H1 (cell line): ENCODE measurements at regions not wholly inside any gene's neighbourhood (a gene's known extent, or its start where the extent isn't known, plus 50 kb on each side); places are given as distances from the start of the nearest gene placed in this dataset.

Experiments
- CTCF ChIA-PET: fragments of 300-600 bp; sonication (Branson Sonifier 250); formaldehyde crosslinking; loops from one replicate; lab custom pipeline; 2021; ENCODE audit not compliant: partially characterized antibody; lab: Charles Lee
- POLR2A ChIA-PET: fragments of 300-600 bp; sonication (Branson Sonifier 250); formaldehyde crosslinking; loops from one replicate; lab custom pipeline; 2021; ENCODE audit warnings: inconsistent platforms; ENCODE audit not compliant: partially characterized antibody; lab: Charles Lee
- DNase-seq, 2 experiments: peaks; one replicate each; pipeline versions ENCODE4 v3.0.0 to v3.0.0-alpha.2; 2010 to 2022; ENCODE audit warnings: low spot score in 2 of 2, low read depth in 1 of 2, mixed read lengths in 1 of 2
- FAIRE-seq: peaks from 2 replicates; lab custom pipeline; 2011; peaks lifted over from hg19 to GRCh38; lab: Jason Lieb, UNC
- H2AFZ ChIP-seq: 2 replicates; pipeline ENCODE4 v1.8.1; 2012; ENCODE audit warnings: low read length, inconsistent platforms
- H2AK5ac ChIP-seq: 2 replicates; pipeline ENCODE4 v1.6.1; 2013; ENCODE audit warnings: low read depth, low read length
- H2BK120ac ChIP-seq: replicated peaks from 2 replicates; pipeline ENCODE3; 2013; ENCODE audit warnings: low read depth, low read length, inconsistent platforms
- H2BK12ac ChIP-seq: 2 replicates; pipeline ENCODE4 v1.6.1; 2013; ENCODE audit warnings: low read depth, low read length
- H2BK15ac ChIP-seq: 2 replicates; pipeline ENCODE4 v1.6.1; 2013; ENCODE audit warnings: low read length
- H2BK20ac ChIP-seq: 2 replicates; pipeline ENCODE4 v1.6.1; 2013; ENCODE audit warnings: low read length
- H2BK5ac ChIP-seq: 2 replicates; pipeline ENCODE4 v1.6.1; 2013; ENCODE audit warnings: low read depth, low read length
- H3K14ac ChIP-seq: 2 replicates; pipeline ENCODE4 v1.6.1; 2013; ENCODE audit warnings: inconsistent platforms; ENCODE audit not compliant: insufficient read length
- H3K18ac ChIP-seq: 2 replicates; pipeline ENCODE4 v1.6.1; 2013; ENCODE audit warnings: low read length; ENCODE audit errors: extremely low read depth
- H3K23ac ChIP-seq: 2 replicates; pipeline ENCODE4 v1.6.1; 2013; ENCODE audit warnings: inconsistent platforms; ENCODE audit not compliant: insufficient read length
- H3K23me2 ChIP-seq: 2 replicates; pipeline ENCODE4 v1.6.1; 2013; ENCODE audit warnings: low read depth, low read length
- H3K27ac ChIP-seq: 2 replicates; pipeline ENCODE4 v1.6.1; 2011; ENCODE audit warnings: low read depth, low read length, inconsistent platforms
- H3K27me3 ChIP-seq, 4 experiments: replicated peaks in 1 of 4; 1 replicate in 1 of 4; 2 replicates in 3 of 4; pipeline versions ENCODE4 v1.6.1 to v1.8.1; 2011 to 2013; ENCODE audit warnings: low read length in 3 of 4, mild to moderate bottlenecking in 3 of 4, inconsistent platforms in 2 of 4, mixed read lengths in 2 of 4, moderate library complexity in 1 of 4; ENCODE audit not compliant: control insufficient read depth in 3 of 4, insufficient read depth in 3 of 4; ENCODE audit errors: extremely low read depth in 1 of 4
- H3K36me3 ChIP-seq, 4 experiments: 2 replicates each; pipeline versions ENCODE4 v1.6.1 to v1.8.1; 2011 to 2013; ENCODE audit warnings: mild to moderate bottlenecking in 4 of 4, low read length in 3 of 4, moderate library complexity in 2 of 4, control low read depth in 1 of 4, inconsistent platforms in 1 of 4; ENCODE audit not compliant: insufficient read depth in 4 of 4, control insufficient read depth in 2 of 4
- H3K4ac ChIP-seq: replicated peaks from 2 replicates; pipeline ENCODE3; 2013; ENCODE audit warnings: low read length, low read depth, mixed read lengths, inconsistent platforms; ENCODE audit not compliant: insufficient read length
- H3K4me1 ChIP-seq, 4 experiments: replicated peaks in 1 of 4; 1 replicate in 1 of 4; 2 replicates in 3 of 4; pipeline versions ENCODE4 v1.6.1 to v1.8.1; 2011 to 2013; ENCODE audit warnings: low read length in 3 of 4, inconsistent platforms in 2 of 4, mixed read lengths in 1 of 4; ENCODE audit not compliant: insufficient read depth in 4 of 4, control insufficient read depth in 3 of 4
- H3K4me2 ChIP-seq, 2 experiments: 2 replicates each; pipeline versions ENCODE4 v1.6.1 to v1.8.1; 2011 to 2013; ENCODE audit warnings: low read depth in 2 of 2, low read length in 2 of 2, control low read depth in 1 of 2, inconsistent platforms in 1 of 2, mild to moderate bottlenecking in 1 of 2; ENCODE audit not compliant: insufficient read depth in 1 of 2
- H3K4me3 ChIP-seq, 4 experiments: fragments of 200-600, 300-600 bp in 1 of 4; sonication (generic), shearing (Covaris generic), sonication (Bioruptor Twin) in 1 of 4; 2 replicates each; pipeline versions ENCODE4 v1.5.1 to v1.8.1; 2011 to 2016; ENCODE audit warnings: low read length in 4 of 4, low read depth in 3 of 4, control low read depth in 2 of 4, inconsistent platforms in 2 of 4, mild to moderate bottlenecking in 2 of 4, mixed read lengths in 1 of 4, moderate library complexity in 1 of 4; ENCODE audit not compliant: insufficient read depth in 2 of 4; ENCODE audit errors: extremely low read depth in 1 of 4
- H3K56ac ChIP-seq: replicated peaks from 2 replicates; pipeline ENCODE3; 2013; ENCODE audit warnings: low read depth, mild to moderate bottlenecking, mixed read lengths, low read length, inconsistent platforms; ENCODE audit not compliant: insufficient read length
- H3K79me1 ChIP-seq: 2 replicates; pipeline ENCODE4 v1.6.1; 2013; ENCODE audit warnings: low read depth, low read length, control low read depth
- H3K79me2 ChIP-seq, 2 experiments: 2 replicates each; pipeline versions ENCODE4 v1.6.1 to v1.8.1; 2012 to 2013; ENCODE audit warnings: low read length in 2 of 2, mild to moderate bottlenecking in 2 of 2, inconsistent platforms in 1 of 2; ENCODE audit not compliant: insufficient read depth in 2 of 2, control insufficient read depth in 1 of 2
- H3K9ac ChIP-seq, 4 experiments: replicated peaks in 1 of 4; 1 replicate in 1 of 4; 2 replicates in 3 of 4; pipeline versions ENCODE4 v1.6.1 to v1.8.1; 2011 to 2013; ENCODE audit warnings: low read depth in 3 of 4, low read length in 3 of 4, control low read depth in 2 of 4, mild to moderate bottlenecking in 2 of 4, moderate library complexity in 2 of 4, inconsistent platforms in 1 of 4; ENCODE audit errors: extremely low read depth in 1 of 4
- H3K9me3 ChIP-seq, 2 experiments: 2 replicates each; pipeline versions ENCODE4 v1.6.1 to v1.8.1; 2012 to 2013; ENCODE audit warnings: mild to moderate bottlenecking in 2 of 2, moderate library complexity in 2 of 2, control low read depth in 1 of 2, inconsistent platforms in 1 of 2, low read depth in 1 of 2, low read length in 1 of 2, mixed read lengths in 1 of 2; ENCODE audit not compliant: insufficient read depth in 2 of 2
- H4K20me1 ChIP-seq, 2 experiments: replicated peaks in 1 of 2; 2 replicates each; pipeline versions ENCODE3 to v1.8.1; 2011 to 2013; ENCODE audit warnings: inconsistent platforms in 2 of 2, low read length in 2 of 2, mild to moderate bottlenecking in 1 of 2; ENCODE audit not compliant: insufficient read depth in 2 of 2, control insufficient read depth in 1 of 2
- H4K5ac ChIP-seq: 2 replicates; pipeline ENCODE4 v1.6.1; 2013; ENCODE audit warnings: low read length, low read depth, mixed read lengths, inconsistent platforms; ENCODE audit not compliant: insufficient read length
- H4K8ac ChIP-seq: 2 replicates; pipeline ENCODE4 v1.8.0; 2013; ENCODE audit warnings: mild to moderate bottlenecking, moderate library complexity, low read length, inconsistent platforms; ENCODE audit not compliant: insufficient read depth; ENCODE audit errors: extremely low read depth
- H4K91ac ChIP-seq: replicated peaks from 2 replicates; pipeline ENCODE3; 2013; ENCODE audit warnings: low read length, mixed read lengths, inconsistent platforms; ENCODE audit not compliant: insufficient read length
- CBX5 ChIP-seq: fragments of 300-800, 300-1000 bp; sonication (generic); IDR thresholded peaks from 2 replicates; pipeline ENCODE4 v1.7.1; 2016; ENCODE audit warnings: antibody characterized with exemption, low read length, low read depth
- E2F6 ChIP-seq: IDR thresholded peaks from 2 replicates; pipeline ENCODE4 v1.6.1; 2012; ENCODE audit warnings: inconsistent platforms
- EP300 ChIP-seq, 2 experiments: IDR thresholded peaks; 1 replicate in 1 of 2; 2 replicates in 1 of 2; pipeline ENCODE4 v1.6.1; 2011 to 2012; ENCODE audit warnings: low read depth in 2 of 2, low read length in 2 of 2, mild to moderate bottlenecking in 2 of 2, borderline replicate concordance in 1 of 2, inconsistent platforms in 1 of 2, moderate library complexity in 1 of 2
- GTF2F1 ChIP-seq: IDR thresholded peaks from 2 replicates; pipeline ENCODE4 v1.6.1; 2012; ENCODE audit warnings: low read depth, low read length, improper control_type of control experiment, borderline replicate concordance
- HDAC6 ChIP-seq: IDR thresholded peaks from one replicate; pipeline ENCODE4 v1.7.1; 2012; ENCODE audit warnings: low read depth, mild to moderate bottlenecking, inconsistent platforms, low read length, moderate library complexity
- KDM1A ChIP-seq: fragments of 200-600, 300-600 bp; sonication (generic); IDR thresholded peaks from 2 replicates; pipeline ENCODE4 v1.7.1; 2016; ENCODE audit warnings: mild to moderate bottlenecking, low read length, borderline replicate concordance
- KDM5A ChIP-seq: fragments of 200-600 bp; IDR thresholded peaks from 2 replicates; pipeline ENCODE4 v1.7.1; 2012; ENCODE audit warnings: mild to moderate bottlenecking, low read length, inconsistent platforms, mixed read lengths
- POLR2A ChIP-seq, 2 experiments: IDR thresholded peaks; 1 replicate in 1 of 2; 2 replicates in 1 of 2; pipeline ENCODE4 v1.6.1; 2011; ENCODE audit warnings: low read depth in 2 of 2, low read length in 2 of 2, mild to moderate bottlenecking in 2 of 2; ENCODE audit errors: control extremely low read depth in 1 of 2
- SIX5 ChIP-seq: IDR thresholded peaks from 2 replicates; pipeline ENCODE4 v1.6.1; 2011; ENCODE audit warnings: mild to moderate bottlenecking, low read depth, low read length
- SRF ChIP-seq: IDR thresholded peaks from 2 replicates; pipeline ENCODE4 v1.6.1; 2011; ENCODE audit warnings: mild to moderate bottlenecking, low read depth, low read length, moderate library complexity
- SUZ12 ChIP-seq: fragments of 200-600 bp; sonication (generic); IDR thresholded peaks from 2 replicates; pipeline ENCODE4 v1.6.1; 2012; ENCODE audit warnings: mild to moderate bottlenecking, inconsistent platforms, low read length, moderate library complexity, mixed read lengths
- TAF1 ChIP-seq: IDR thresholded peaks from 2 replicates; pipeline ENCODE4 v1.6.1; 2011; ENCODE audit warnings: mild to moderate bottlenecking, low read depth, low read length
- TBP ChIP-seq: IDR thresholded peaks from 2 replicates; pipeline ENCODE4 v1.6.1; 2011; ENCODE audit warnings: low read depth, low read length, improper control_type of control experiment
- TEAD4 ChIP-seq: IDR thresholded peaks from 2 replicates; pipeline ENCODE4 v1.6.1; 2012; ENCODE audit warnings: low read depth, low read length, inconsistent platforms, mixed read lengths
- YY1 ChIP-seq: IDR thresholded peaks from 2 replicates; pipeline ENCODE4 v1.6.1; 2011; ENCODE audit warnings: low read depth, mild to moderate bottlenecking, low read length
- ZNF274 ChIP-seq: IDR thresholded peaks from 2 replicates; pipeline ENCODE4 v1.7.0; 2012; ENCODE audit warnings: low read length, borderline replicate concordance; ENCODE audit errors: extremely low read depth
- WGBS, 2 experiments: shearing (Covaris generic) in 1 of 2; methylation state at CpG; one replicate each; pipeline versions ENCODE4 v1.1.6 to v1.1.7; 2013 to 2015; ENCODE audit warnings: low lambda C conversion rate in 2 of 2, mixed read lengths in 2 of 2, inconsistent platforms in 1 of 2, low coverage in 1 of 2, missing lambda C conversion rate in 1 of 2; ENCODE audit not compliant: insufficient replicate concordance in 2 of 2, insufficient coverage in 1 of 2, insufficient read length in 1 of 2; ENCODE audit errors: extremely low coverage in 1 of 2, missing lambda C conversion rate in 1 of 2; 5-methylcytosine and 5-hydroxymethylcytosine counted together

GRCh38 chr13:64531400-64531799 is 2698.7 kb downstream of the PCDH9 start:
- Histone ChIP-seq H4K91ac (no peak overlapping the region), H2BK15ac (no peak overlapping the region), H3K9ac (no peak overlapping the region), H4K8ac (no peak overlapping the region), H3K4me1 (peaks cover 0 to 9% (median 0%) of the 10 kb centered on the region in 4 experiments; a peak in 3 of 7 replicates), H3K14ac (no peak overlapping the region), H2AK5ac (no peak overlapping the region), H3K79me1 (no peaks in the 10 kb centered on the region), H3K79me2 (no peaks in the 10 kb centered on the region), H2BK120ac (no peak overlapping the region), H3K18ac (no peak overlapping the region), H3K36me3 (no peaks in the 10 kb centered on the region), H4K5ac (no peak overlapping the region), H3K4ac (no peak overlapping the region), H3K4me2 (no peak overlapping the region), H2BK12ac (no peak overlapping the region), H2BK20ac (no peak overlapping the region), H3K23me2 (no peaks in the 10 kb centered on the region), H3K9me3 (no peaks in the 10 kb centered on the region), H4K20me1 (no peaks in the 10 kb centered on the region), H3K56ac (no peak overlapping the region), H3K4me3 (no peak overlapping the region), H2BK5ac (no peak overlapping the region), H3K27me3 (peaks cover 0 to 1% (median 0%) of the 10 kb centered on the region in 4 experiments; a peak in 1 of 7 replicates), H2AFZ (no peak overlapping the region), H3K23ac (no peak overlapping the region), H3K27ac (no peak overlapping the region)
- FAIRE-seq (no peak), DNase-seq (no peak)
- 93% methylated on average over 4 of the region's 4 CpGs; no CpG with 5 or more reads in 1 of the 2 experiments for WGBS, 2 experiments
- POLR2A ChIA-PET: no interaction called here
- TF ChIP-seq POLR2A (IDR thresholded peaks at IDR 0.05; ENCODE audit: control extremely low read depth in 1 of 2, low read depth in 2 of 2, low read length in 2 of 2) (no peak), EP300 (IDR thresholded peaks at IDR 0.05; ENCODE audit: borderline replicate concordance in 1 of 2, low read depth in 2 of 2, low read length in 2 of 2) (no peak), TEAD4 (no peak), SIX5 (no peak), CBX5 (no peak), GTF2F1 (no peak), KDM5A (no peak), KDM1A (no peak), ZNF274 (no peak), TAF1 (no peak), TBP (no peak), SRF (no peak), YY1 (no peak), E2F6 (no peak), HDAC6 (no peak), SUZ12 (no peak)
- CTCF ChIA-PET: interaction anchor here (0.9 to 1.5 kb wide), 9 partner anchors 9 to 619 kb away, joined by 3 to 5 read pairs (median 3); no protein-coding TSS in a partner anchor
